ENCODE measurements at regions not wholly inside any gene's neighbourhood (a gene's known extent, or its start where the extent isn't known, plus 50 kb on each side); places are given as distances from the start of the nearest gene placed in this dataset.

- TF ChIP-seq CTCF (IDR thresholded peaks at IDR 0.05; ENCODE audit: insufficient read depth, low read depth, low read length), result no peak
- no peak for TF ChIP-seq EZH2 (IDR thresholded peaks at IDR 0.05; ENCODE audit: insufficient read depth, low read length)
Measured at GRCh38 chr14:28280997-28281598, 485.5 kb upstream of the FOXG1 start.
